AG04450 (cell line): ENCODE measurements at regions not wholly inside any gene's neighbourhood (a gene's known extent, or its start where the extent isn't known, plus 50 kb on each side); places are given as distances from the start of the nearest gene placed in this dataset.

ENCODE experiments used
- CTCF ChIA-PET: fragments of 300-600, 350-600 bp; formaldehyde crosslinking; extraction: SDS; loops from one replicate; lab custom pipeline; 2022; ENCODE audit warnings: antibody characterized with exemption, inconsistent platforms; lab: Charles Lee
- POLR2A ChIA-PET: fragments of 350-600 bp; formaldehyde crosslinking; extraction: SDS; loops from one replicate; lab custom pipeline; 2021; ENCODE audit warnings: antibody characterized with exemption, inconsistent platforms; lab: Yijun Ruan, JAX
- DNase-seq: peaks from one replicate; pipeline ENCODE4 v3.0.0-alpha.2; 2011; ENCODE audit warnings: low read depth, low spot score
- H3K27ac ChIP-seq: one replicate; pipeline ENCODE4 v1.5.1; 2012; ENCODE audit warnings: low read depth, low read length, control low read depth
- H3K27me3 ChIP-seq: one replicate; pipeline ENCODE4 v1.6.0; 2012; ENCODE audit warnings: low read length; ENCODE audit not compliant: control insufficient read depth, insufficient read depth
- H3K4me3 ChIP-seq: 2 replicates; pipeline ENCODE4 v1.5.1; 2011; ENCODE audit warnings: mild to moderate bottlenecking, low read depth, low read length, control low read depth
- H3K9me3 ChIP-seq: 2 replicates; pipeline ENCODE4 v1.5.1; 2012; ENCODE audit warnings: low read length; ENCODE audit not compliant: control insufficient read depth, insufficient read depth
- TF ChIP-seq, protein P1 (sequence below): IDR thresholded peaks from 2 replicates; pipeline ENCODE4 v1.5.1; 2011; ENCODE audit warnings: low read depth, low read length, control low read depth, inconsistent platforms

DNA sequence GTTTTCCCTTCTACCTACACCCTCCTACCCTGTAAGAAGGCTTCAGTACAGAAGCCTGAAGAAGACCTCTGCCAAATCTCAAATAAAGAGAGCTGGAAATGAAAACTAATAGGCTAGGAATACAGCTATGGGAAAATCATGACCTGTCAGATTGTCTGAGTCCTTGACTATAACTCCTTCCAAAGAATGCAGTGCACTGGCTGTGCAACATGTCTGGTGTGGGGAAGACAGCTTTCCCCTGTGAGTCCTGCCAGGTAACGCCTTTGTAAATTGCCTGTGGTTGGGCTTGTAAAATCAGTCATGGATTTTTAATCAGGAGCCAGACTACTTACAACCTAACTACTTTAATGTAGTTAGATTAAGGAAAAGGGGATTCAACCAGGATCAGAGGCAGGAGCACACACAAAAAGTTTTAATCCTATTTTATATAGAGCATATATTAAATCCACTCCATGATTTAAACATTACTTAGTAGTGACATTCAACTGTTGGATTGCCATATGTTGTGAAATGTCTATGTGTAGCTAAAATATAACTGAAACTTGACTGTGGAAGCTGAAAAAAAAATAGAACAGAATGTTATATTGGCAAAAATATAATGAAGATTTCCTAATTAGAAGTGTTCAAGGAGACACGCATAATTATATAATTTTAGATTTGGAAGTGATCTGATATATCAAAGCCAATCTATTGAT, 1667.8 kb downstream of the KCNT2 start:
- ChIA-PET POLR2A (no interaction called here), CTCF (no interaction called here)
- H3K27me3 ChIP-seq = no peaks in the 10 kb centered on the region
- H3K4me3 ChIP-seq = no peak overlapping the region
- TF ChIP-seq, protein P1, sequence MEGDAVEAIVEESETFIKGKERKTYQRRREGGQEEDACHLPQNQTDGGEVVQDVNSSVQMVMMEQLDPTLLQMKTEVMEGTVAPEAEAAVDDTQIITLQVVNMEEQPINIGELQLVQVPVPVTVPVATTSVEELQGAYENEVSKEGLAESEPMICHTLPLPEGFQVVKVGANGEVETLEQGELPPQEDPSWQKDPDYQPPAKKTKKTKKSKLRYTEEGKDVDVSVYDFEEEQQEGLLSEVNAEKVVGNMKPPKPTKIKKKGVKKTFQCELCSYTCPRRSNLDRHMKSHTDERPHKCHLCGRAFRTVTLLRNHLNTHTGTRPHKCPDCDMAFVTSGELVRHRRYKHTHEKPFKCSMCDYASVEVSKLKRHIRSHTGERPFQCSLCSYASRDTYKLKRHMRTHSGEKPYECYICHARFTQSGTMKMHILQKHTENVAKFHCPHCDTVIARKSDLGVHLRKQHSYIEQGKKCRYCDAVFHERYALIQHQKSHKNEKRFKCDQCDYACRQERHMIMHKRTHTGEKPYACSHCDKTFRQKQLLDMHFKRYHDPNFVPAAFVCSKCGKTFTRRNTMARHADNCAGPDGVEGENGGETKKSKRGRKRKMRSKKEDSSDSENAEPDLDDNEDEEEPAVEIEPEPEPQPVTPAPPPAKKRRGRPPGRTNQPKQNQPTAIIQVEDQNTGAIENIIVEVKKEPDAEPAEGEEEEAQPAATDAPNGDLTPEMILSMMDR = no peak
- DNase-seq = no peak
- H3K9me3 ChIP-seq = no peaks in the 10 kb centered on the region
- no peak overlapping the region for H3K27ac ChIP-seq

DNA sequence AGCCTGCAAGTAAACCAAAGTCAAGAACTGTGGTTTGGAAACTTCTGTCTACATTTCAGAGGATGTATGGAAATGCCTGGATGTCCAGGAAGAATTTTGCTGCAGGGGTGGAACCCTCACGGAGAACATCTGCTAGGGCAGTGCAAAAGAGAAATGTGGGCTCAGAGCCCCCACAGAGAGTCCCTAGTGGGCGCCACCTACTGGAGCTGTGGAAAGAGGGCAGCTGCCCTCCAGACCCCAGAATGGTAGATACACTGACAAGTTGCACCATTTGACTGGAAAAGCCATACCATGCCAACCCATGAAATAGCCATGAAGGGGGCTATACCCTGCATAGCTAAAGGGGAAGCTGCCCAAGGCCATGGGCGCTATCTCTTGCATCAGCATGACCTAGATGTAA, 1672.4 kb downstream of the KCNT2 start:
- H3K27ac ChIP-seq = no peak overlapping the region
- no peak for DNase-seq
- no peaks in the 10 kb centered on the region for H3K9me3 ChIP-seq
- POLR2A ChIA-PET = no interaction called here
- CTCF ChIA-PET = no interaction called here
- H3K27me3 ChIP-seq = no peaks in the 10 kb centered on the region
- TF ChIP-seq, protein P1 = no peak
- no peak overlapping the region for H3K4me3 ChIP-seq

DNA sequence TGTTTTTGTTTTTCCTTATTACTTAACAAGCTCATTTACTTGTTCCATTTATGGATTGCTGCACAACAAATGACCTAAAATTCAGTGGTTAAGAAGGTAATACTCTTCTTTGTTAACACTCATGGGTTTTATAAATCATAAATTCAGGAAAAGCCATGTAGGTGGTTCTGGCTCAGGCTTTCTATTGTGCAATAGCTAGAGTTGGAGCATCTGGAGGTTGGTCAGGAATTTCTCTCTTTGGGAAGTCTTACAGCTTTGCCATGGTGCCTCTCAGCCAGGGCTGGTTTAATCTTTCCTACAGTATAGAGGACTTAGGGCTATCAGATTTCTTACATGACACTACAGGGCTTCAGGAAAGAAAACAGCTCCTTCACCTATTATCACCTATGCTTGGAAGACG, 1677.1 kb downstream of the KCNT2 start:
- ChIA-PET CTCF (no interaction called here), POLR2A (no interaction called here)
- Histone ChIP-seq H3K27ac (no peak overlapping the region), H3K4me3 (no peak overlapping the region), H3K9me3 (no peaks in the 10 kb centered on the region), H3K27me3 (no peaks in the 10 kb centered on the region)
- TF ChIP-seq, protein P1 = no peak
- no peak for DNase-seq

DNA sequence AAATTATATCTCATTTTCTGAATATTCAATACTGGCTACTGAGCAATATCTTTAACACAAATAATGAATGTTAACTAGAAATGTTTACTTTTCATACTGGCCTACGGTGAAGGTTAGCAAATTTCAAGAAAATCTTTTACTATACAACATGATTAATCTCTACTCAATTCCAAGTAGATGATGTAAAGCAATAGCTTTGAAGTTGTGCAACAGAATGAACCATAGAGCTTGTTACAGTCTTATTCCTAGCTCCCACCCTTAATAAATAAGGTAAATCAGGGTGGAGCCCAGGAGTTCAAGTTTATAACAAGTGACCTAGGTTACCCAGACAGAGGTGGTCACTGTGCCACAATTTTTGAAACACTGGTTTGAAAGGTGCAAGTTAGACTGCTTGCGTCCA, 1678.1 kb downstream of the KCNT2 start:
- no peak overlapping the region for H3K27ac ChIP-seq
- ChIA-PET CTCF (interaction anchor here (0.5 kb wide), 1 partner anchor 1550 kb away, joined by 4 read pairs; no protein-coding TSS in a partner anchor), POLR2A (no interaction called here)
- H3K27me3 ChIP-seq = no peaks in the 10 kb centered on the region
- no peaks in the 10 kb centered on the region for H3K9me3 ChIP-seq
- H3K4me3 ChIP-seq = no peak overlapping the region
- TF ChIP-seq, protein P1 = no peak
- no peak for DNase-seq

DNA sequence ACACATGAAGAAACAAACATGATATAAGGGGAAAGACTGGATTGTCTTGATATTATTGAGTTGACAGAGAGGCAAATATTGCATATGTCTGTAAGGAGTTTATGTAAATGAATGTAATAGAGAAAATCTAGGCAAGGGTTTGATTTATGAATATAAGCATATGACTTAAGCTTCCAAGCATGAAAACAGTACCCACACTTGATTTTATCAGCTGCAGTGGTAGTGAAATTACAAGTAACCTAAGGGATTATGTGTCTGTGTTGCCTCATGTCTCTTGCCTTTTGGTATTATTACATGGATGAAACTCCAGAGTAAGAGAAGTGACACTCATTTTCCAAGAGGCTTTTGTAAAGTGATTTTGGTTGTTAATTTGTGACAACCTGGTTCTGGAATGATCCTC, 1678.9 kb downstream of the KCNT2 start:
- no peak for DNase-seq
- Histone ChIP-seq H3K27ac (no peak overlapping the region), H3K4me3 (no peak overlapping the region), H3K9me3 (no peaks in the 10 kb centered on the region), H3K27me3 (no peaks in the 10 kb centered on the region)
- TF ChIP-seq, protein P1 = no peak
- ChIA-PET CTCF (no interaction called here), POLR2A (no interaction called here)
